HG02623 (cell line): ENCODE measurements at regions not wholly inside any gene's neighbourhood (a gene's known extent, or its start where the extent isn't known, plus 50 kb on each side); places are given as distances from the start of the nearest gene placed in this dataset.
"Not testable (repeated sequence)": the region's sequence is repeated elsewhere in the genome, so short reads cannot be mapped to it uniquely, and the experiment has no call there.

ENCODE experiments used
- ATAC-seq: cut with Tn5 transposase; IDR thresholded peaks from one replicate; pipeline ENCODE4 v1.9.1; 2021; ENCODE audit warnings: moderate library complexity; ENCODE audit not compliant: unreplicated experiment

GRCh38 chr9:29981013-29981412, 2403.4 kb upstream of the ACO1 start:
- no peak for ATAC-seq

DNA sequence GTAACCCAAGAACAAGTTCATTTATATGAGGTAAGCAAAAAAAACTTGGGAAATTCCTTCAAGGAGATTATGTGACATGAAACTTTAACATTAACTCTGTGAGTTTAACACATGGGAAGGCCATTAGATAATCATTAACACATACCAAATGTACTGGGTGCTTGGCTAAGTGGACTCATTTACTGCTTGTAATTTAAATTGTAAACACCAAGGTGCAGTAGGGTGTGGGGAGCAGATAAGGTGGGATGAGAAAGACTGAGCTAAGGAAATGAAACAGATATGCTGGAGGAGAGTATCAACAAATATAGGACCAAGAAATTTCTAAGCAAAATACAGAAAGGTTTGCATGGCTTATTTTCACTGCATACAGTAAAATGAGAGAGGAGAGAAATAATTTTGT, 2384.8 kb upstream of the ACO1 start:
- no peak for ATAC-seq

DNA sequence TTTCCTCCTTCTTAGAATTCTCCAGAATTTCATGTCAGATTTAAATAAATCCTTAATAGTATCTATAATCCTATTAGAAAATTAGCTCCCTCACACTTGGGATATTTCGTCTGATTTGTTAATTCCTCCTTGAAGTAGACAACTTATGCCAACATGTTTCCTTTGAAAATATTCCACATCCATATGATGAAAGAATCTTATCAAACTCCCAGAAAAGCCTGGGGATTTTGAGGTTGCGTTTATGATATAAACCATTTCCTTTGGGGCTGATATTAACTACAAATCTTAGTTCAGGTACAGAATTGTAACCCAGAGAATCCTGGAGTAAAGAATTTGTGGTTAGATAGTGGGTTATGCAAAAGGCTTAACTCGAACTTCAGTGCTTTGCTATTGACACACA, 2373.8 kb upstream of the ACO1 start:
- ATAC-seq, result no peak

- no peak for ATAC-seq
Measured at GRCh38 chr9:30012622-30013021, 2371.8 kb upstream of the ACO1 start.

DNA sequence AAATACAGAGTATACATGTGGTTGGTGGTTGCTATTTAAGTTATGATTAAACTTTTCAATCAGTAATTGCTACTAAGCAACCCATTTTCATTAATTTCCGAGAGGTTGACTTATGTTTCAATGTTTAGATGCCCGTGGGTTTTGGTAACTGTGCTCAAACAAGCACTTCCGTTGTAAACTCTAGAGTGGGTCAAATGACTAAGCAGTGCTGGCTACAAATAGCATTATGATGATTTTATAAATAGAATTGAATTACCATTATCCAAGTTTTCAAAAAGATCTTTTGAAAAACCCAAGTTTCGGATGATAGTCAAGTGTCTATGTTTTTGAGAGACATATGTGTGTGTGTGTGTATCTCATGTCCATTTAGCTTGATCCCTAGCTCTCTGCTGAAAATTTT, 2369.4 kb upstream of the ACO1 start:
- ATAC-seq, result no peak

GRCh38 chr9:30020161-30020560, 2364.3 kb upstream of the ACO1 start:
- no peak for ATAC-seq

DNA sequence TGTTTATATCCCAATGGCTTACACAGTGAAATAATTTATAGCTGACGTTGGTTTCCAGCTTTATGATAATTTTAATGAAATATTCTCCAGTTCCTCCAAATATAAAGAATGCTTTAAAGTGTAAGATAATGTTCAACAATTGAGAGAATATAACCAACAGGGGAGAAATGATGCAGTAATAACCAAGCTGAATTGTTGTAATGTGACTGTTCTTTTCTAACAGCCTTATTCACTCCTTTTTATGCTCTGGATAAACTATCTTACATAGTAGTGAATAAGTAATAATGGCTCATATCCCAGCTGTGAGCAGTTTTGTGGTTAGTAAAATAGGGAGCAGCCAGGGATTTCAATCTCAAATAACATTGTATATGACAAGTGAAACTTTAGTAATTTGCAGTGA, 2348.7 kb upstream of the ACO1 start:
- ATAC-seq, result no peak

- no peak for ATAC-seq
Measured at GRCh38 chr9:30036558-30036957, 2347.9 kb upstream of the ACO1 start.

GRCh38 chr9:30039712-30040111, 2344.7 kb upstream of the ACO1 start:
- ATAC-seq, result no peak

DNA sequence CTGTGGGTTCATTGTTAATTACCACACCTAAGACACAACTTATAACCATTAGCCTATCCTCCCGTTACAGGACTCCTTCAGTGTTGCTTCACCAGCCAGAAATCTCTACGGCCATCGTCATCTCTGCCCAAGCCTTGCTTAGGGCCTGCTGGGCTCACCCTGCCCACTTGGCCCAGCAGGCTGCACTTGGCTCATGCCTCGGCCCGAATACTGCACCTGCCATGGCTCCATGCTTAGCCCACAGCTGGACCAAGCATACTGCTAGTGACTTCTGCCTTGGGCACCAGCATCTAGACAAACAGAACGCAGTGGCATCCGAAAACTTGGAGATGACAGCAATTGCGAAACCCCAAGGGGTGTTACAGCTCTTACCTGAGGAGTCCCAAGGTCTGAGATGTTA, 2336.0 kb upstream of the ACO1 start:
- ATAC-seq, result no peak

DNA sequence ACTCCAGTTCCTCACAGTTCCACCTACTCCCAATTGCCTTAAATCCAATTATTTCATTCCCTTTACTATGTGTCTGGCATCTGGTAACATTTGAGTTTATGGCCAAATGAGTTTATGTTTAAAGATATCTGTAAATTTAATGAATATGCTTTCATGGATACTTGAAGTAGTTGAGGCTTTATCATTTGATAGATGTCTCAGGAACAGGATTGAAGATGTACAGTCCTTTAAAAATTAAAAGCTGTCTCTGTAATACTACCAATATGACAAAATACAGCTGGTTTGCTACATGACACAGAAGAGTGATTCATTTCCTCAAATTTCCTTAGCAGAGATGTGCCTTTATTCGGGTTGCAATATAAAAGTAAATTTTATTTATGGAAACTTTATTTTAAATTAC, 2326.0 kb upstream of the ACO1 start:
- ATAC-seq, result no peak

GRCh38 chr9:30060976-30061375, 2323.5 kb upstream of the ACO1 start:
- ATAC-seq, result no peak

GRCh38 chr9:30065888-30066287, 2318.6 kb upstream of the ACO1 start:
- ATAC-seq, result no peak

DNA sequence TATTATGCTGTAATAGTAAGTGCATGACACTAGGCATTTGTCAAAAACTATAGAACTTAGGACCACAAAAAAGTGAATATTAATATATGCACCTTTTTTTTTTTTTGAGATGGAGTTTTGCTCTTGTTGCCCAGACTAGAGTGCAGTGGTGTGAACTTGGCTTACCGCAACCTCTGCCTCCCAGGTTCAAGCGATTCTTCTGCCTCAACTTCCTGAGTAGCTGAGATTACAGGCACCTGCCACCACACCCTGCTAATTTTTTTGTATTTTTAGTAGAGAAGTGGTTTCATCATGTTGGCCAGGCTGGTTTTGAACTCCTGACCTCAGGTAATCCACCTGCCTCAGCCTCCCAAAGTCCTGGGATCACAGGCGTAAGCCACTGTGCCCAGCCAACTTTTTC, 2315.2 kb upstream of the ACO1 start:
- ATAC-seq, result not testable (repeated sequence)

GRCh38 chr9:30075022-30075421, 2309.4 kb upstream of the ACO1 start:
- no peak for ATAC-seq

- peak; percentile 81 for ATAC-seq
Measured at GRCh38 chr9:30075451-30076199, 2308.8 kb upstream of the ACO1 start.

GRCh38 chr9:30078195-30078594, 2306.2 kb upstream of the ACO1 start:
- peak; percentile 37 for ATAC-seq

- ATAC-seq, result no peak
Measured at GRCh38 chr9:30089428-30089827, 2295.0 kb upstream of the ACO1 start.

- no peak for ATAC-seq
Measured at GRCh38 chr9:30103647-30104394, 2280.6 kb upstream of the ACO1 start.

GRCh38 chr9:30107134-30107533, 2277.3 kb upstream of the ACO1 start:
- ATAC-seq, result not testable (repeated sequence)

GRCh38 chr9:30116673-30117217, 2267.7 kb upstream of the ACO1 start:
- ATAC-seq, result no peak

DNA sequence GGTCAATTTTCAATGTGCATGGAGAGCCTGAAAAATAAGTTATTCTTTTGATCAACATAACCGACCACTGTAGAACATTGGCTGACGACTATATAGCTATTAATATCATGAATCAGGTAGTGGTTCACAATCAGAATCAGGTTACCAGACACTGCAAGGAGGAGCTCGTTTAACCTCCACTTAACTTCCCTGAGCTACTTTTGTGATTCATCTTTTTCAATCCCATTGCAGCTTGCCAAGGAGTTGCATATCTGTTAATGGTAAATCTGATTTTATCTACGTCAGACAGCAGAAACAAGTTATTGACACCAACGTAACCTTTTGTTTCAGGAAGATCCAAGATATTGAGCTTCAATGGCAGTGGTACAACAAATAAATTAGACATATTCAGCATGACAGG, 2263.8 kb upstream of the ACO1 start:
- no peak for ATAC-seq
